GM21825 (cell line): ENCODE measurements at regions not wholly inside any gene's neighbourhood (a gene's known extent, or its start where the extent isn't known, plus 50 kb on each side); places are given as distances from the start of the nearest gene placed in this dataset.
"Not testable (repeated sequence)": the region's sequence is repeated elsewhere in the genome, so short reads cannot be mapped to it uniquely, and the experiment has no call there.

ENCODE experiments used
- ATAC-seq: cut with Tn5 transposase; IDR thresholded peaks from one replicate; pipeline ENCODE4 v1.9.1; 2021; ENCODE audit warnings: mild to moderate bottlenecking, moderate library complexity; ENCODE audit not compliant: unreplicated experiment

DNA sequence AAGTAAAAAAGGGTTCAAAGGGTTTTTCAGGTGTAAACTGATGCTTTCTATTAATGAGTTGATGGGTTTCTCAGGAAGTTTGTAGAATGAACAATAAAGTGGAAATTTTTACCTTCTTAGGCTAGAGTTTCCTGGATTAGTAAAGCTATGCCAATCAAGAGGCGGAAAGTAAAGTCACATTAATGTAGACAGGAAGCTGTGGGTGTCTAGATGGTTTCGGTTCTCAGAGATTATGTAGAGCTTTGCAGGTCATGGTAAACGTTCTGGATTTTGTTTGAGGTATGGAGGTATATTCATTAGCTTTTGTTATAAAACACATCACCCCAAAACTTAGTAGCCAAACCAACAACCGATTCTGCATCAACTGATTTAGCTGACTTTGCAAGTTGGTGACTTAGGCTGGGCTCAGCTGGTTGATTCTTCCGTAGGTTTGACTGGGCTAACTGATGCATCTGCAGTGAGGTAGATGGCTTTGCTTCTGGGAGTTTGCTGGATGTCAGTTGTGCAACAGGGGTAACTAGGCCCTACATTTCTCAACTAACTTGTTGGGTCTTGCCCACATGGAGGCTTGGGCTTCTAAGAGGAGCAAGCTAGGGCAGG, 273.8 kb downstream of the MSX2 start:
- ATAC-seq, result no peak

DNA sequence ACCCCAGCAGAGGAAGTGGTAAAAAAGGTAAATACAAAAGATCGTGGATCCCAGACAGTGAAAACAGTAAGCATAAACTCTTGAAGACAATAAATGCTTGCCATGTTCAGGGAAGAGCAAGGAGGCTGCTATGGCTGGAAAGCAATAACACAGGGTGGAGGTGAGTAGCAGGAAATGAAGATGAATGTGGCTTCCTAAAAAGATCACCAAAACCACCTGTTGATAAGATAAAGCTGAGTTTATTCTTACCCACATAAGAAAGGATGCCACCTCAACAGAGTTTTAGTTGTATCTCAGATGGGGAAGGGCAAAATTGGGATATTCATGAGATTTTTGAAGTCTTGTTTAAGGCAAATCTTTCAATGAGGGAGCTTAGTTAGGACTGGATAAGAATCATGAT, 273.3 kb downstream of the MSX2 start:
- ATAC-seq, result no peak

DNA sequence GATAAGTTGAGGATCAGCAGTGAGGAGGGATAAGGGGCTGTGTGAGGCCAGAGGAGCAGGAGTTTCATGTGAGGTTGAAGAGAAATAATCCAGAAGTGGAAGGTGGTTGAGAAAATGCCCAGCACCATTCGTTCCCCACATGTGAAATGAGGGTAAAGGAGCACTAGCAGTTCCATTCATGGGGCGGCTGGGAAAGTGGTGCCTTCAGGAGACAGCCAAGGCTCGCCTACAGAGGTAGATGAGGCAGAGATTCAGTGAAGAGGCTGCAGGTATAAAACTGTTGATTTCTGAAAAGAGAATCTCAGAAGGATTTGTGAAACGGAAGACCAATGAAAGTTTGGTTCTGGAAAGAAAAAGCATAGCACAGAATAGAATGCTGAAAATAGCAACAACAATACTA, 272.6 kb downstream of the MSX2 start:
- no peak for ATAC-seq

DNA sequence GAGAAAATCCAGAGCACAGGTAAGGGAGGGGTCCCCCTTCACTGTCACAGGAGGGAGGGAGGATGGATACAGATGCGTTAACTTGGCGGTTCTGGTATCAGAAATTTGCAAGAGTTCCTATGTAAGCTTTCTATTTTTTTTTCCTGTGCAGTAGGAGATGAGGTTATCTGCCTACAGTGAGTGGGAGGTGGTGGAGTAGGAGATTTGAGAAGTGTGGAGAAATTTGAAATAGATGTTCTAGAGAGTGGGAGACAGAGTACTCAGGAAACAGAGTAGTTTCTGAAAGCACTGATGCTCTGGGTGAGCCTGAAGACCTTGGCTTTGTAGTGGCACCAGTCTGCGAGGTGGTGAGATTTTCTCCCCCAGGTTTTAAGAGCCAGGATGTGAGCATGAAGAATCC, 271.4 kb downstream of the MSX2 start:
- ATAC-seq, result no peak

DNA sequence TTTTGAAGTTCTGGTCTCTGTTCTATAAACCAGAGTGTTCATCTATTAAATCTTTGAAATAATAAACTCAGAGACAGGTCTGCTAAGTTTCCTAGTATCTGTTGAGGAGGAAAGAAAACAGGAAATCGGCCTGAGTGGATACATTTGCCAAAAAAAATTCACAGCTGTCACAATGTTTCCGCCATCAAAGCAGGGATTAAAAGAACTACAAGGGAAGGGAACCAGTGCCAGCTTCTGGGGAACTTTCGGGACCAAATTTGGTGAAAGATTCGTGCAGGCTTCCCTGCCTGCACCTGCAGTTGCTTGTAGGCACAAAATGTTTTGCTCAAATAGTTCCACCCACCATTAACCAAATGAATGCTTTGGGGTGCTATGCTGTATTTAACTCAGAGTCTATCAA, 267.5 kb downstream of the MSX2 start:
- ATAC-seq, result no peak

DNA sequence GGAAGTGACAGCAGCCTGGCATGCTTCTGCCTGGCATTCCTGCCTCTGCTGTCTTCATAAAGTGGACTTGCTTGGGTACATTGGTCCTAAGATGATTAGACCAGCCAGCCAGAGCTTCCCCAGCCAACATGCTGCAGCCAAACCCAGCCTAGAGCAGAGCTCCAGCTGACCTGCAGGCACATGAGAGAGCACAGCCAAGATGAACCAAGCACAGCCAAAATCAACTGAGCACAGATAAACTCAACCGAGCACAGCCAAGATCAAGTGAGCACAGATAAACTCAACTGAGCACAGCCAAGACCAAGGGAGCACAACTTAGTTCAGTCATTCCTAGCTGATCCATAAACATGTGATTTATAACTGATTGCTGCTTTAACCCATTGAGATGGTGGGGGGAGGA, 266.5 kb downstream of the MSX2 start:
- ATAC-seq, result no peak

DNA sequence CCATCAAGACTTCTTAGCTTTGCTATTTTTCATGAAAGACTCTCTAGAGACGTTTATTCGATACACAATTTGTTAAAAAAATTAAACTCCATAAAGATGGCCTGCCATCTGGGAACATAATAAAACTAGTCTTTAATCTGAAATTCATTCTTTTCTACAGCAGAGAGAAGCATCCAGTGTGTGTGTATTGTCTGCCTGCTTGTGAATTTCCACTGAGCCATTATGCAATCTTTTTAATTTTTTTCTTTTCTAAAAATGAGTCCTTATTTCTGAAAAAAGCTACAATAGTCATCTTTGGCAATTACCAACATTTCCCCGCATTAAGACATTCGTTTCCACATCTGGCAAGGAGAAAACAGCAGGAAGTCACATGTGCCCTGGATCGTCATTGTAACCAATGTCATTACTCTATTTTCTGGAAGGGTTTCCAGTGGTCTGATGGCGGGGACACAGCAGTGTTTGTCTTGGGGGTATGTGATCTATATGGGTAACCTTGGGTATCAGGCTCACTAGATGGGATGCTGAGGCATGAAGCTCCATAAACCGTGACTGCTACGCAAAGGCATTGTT, 263.1 kb downstream of the MSX2 start:
- no peak for ATAC-seq

DNA sequence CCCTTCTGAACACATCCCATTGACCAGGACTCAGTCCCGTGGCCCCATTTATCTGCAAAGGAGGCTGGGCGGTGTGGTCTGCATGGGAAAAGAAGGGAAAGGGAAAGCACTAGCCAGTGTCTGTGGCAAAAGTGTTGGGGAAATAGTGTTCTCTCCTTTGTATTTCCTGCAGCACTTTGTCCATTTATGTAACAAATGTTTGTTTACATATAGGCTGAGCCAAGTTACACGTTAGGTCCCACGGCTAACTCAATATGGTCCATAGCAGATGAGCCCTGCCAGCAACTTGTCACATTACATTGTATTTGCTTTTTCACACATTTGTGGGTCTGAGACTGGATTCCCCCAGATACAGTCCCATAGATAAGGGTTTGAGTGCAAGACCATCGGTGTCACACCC, 260.5 kb downstream of the MSX2 start:
- no peak for ATAC-seq

DNA sequence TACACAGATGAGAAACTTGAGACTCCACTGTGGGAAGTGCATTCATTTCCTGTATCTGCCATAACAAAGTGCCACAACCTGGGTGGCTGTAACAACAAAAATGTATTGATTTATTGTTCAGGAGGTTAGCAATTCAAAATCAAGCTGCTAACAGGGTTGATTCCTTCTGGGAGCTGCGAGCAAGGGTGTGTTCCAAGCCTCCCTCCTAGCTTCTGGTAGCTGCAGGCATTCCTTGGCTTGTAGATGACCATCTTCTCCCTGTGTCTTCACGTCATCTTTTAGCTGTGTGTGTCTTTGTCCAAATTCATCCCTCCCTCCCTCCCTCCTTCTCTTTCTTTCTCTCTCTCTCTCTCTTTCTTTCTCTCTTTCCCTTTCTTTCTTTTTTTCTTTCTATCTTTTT, 258.1 kb downstream of the MSX2 start:
- no peak for ATAC-seq

DNA sequence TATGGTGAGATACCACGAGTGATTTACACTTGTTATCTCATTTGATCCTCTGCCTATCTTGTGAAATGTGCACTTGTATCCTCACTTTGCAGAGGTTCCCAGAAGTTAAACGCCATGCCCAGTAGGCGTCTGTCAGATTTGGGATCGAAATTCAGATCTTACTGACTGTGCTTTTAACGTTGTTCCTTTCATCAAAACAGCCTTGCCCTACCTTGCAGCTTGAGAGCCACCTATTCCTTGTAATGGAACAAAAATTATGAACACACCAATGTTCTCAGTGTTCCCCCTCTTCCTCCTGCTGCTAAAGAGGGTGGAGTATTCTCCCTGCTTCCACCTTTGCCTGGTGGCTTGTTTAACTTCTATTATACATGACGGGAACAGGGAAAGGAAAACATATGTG, 257.0 kb downstream of the MSX2 start:
- no peak for ATAC-seq

DNA sequence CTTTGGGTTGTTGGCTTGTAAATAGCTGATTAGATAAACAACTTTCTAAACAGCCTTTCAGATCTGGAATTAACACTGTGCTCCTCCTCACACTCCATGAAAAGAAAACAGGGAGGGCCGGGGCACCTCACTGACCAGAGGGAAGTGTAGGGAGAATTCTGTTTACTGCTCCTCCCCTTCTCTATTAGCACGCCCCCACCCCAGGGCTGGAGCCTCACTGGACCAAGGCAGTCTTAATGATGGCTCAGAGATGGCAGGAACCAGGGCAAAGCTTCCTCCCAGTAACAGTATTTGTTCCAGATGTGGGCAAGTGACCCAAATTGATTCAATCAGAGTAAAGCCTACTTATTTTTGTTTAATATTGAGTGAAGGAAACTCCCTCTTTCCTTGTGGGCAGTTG, 256.6 kb downstream of the MSX2 start:
- ATAC-seq, result no peak

DNA sequence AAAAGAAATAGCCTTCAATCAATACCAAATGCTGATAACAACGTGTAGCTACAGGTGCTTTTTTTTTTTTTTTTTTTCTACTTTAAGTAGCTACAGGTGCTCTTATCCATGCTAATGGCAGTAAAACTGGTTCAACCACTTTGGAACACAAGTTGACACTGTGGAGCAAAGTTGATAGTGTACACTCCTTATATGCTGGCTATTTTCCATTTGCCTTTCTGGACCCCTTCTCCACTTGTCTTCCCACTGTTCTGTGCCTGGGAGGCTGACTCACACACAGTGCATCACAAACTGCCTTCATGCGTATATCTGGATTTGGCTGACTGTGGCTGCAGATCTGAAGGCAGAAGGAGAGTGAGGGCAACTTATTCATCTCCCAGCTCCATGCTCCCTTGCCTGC, 247.9 kb downstream of the MSX2 start:
- ATAC-seq, result no peak

DNA sequence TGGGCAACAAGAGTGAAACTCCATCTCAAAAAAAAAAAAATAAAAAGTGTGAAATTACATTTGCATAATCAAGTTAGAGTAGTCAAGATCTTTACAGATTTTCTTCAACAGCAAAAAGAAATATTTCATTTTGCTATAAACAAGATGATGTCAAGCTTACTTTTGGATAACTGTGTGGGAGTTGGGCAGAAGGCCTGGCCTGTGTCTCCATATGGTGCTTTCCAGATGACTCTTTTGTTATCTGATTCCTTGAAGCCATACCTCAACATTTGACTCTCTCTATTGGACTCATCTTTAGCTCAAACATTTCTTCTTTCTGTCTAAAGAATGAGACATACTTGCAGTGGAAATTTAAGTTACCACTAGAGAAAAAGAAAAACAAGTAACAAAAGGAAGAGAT, 246.8 kb downstream of the MSX2 start:
- ATAC-seq, result no peak

DNA sequence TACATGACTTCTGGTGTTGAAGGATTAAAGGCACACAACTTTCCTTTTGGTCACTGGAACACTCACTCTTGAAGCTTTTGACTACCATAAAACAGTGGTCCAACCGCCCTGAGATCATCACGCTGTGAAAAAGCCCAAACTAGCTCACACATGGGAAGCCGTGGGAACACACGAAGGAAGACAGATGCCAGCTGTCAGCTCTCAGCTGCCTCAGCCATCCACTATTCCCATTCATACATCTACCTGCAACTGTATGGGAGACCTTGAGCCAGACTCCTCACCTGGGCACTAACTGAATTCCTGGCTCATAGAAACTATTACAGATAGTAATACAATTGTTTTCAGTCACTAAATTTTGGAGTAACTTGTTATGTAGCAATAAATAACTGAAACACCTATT, 246.1 kb downstream of the MSX2 start:
- ATAC-seq, result no peak

DNA sequence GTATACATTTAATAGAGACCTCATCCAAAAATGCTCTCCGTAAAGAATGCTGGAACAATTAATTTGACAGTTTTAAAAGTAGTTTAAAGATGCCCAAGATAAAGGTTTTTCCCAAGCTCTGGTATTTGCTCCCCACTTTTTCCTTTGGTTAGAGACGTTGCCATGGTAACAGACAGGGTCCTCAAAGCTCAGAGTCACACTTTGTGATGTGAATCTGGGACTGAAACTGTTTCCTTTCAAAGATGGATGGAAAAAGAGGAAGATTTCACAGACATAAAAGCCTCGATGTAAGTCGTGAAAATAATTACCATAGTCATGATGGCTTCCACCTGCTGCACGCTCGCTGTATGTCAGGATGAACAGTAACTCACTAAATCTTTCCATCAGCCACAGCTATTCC, 229.5 kb downstream of the MSX2 start:
- ATAC-seq, result no peak

DNA sequence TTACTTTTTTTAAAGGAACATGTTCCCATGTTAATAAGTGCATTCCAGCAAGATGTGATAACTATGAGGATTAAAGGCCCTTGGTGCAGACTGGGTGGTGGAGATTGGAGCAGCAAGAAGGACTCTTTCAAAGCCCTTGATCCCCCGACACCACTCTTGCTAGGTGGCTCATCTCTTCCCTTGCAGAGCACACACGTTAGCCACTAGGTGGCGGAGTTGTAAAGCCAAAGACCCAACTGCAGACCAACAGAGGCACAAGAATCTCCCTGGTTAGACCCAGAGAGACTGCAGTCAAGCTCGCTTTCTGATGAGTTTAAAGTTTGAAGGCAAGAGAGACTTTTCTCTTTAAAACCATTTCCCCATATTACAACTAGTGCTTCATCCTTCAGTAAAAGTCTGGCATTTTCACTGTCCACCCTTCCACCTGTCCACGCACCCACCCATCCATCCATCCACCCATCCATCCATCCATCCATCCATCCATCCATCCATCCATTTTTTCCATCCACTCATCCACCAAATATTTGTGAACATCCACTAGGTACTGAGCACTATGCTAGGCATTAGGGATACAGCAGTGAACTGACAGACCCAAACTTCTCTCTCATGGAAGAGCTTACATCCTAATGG, 226.9 kb downstream of the MSX2 start:
- ATAC-seq, result no peak

DNA sequence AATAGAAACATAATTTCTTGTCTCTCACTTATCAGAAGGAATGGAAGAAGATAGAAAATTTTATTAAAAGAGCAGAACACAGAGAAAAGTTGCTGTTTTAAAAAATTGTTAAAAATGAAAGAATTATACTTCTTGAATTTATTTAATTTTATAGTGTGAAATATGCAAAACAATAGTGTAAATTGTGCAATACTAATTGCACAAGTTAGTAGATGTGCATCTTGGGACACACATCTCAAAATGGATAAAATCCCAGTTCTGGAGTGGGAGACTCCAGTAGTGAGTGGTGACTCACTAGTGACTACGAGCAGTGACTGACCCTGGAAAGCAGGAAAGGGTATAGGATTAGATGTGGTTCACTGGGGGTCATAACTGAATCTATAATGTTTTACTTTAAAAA, 223.2 kb downstream of the MSX2 start:
- ATAC-seq, result no peak

DNA sequence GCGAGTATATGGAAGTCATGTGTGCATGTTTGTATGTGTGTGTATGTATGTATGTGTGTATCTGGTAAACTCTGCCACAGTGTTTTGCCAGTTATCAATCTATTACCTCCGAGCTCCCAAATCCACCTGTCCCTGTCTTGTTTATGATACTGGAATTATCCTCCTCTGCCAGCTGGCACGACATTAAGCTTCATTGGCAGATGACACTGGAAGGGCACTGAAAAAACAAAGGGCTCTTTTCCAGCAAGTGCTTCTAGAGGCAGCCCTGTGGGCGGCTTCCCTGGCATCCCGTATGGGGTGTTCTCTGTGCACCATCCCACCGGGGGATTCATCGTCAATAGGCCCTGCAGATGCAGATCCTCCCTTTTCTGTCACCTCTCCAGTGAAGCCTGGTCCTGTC, 221.5 kb downstream of the MSX2 start:
- ATAC-seq, result no peak

DNA sequence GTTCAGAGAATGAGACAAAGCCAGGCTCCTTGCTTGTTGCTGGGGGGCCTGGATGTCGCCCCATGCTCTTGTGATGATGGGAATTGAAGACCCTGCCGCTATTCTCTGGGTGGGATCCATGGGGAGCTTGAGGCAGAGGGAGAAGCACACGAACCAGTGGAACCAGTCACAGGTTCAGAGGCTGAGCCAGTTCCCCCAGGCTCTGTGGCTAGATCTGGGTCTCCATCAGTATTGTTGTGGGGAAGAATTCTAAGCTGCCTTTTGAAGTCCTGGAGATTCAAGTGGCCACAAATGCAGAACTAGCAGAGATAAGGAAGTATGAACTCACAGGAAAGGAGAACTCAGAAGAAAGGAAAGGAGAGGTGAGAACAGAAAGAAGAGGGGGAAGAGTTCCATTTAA, 219.4 kb downstream of the MSX2 start:
- no peak for ATAC-seq

DNA sequence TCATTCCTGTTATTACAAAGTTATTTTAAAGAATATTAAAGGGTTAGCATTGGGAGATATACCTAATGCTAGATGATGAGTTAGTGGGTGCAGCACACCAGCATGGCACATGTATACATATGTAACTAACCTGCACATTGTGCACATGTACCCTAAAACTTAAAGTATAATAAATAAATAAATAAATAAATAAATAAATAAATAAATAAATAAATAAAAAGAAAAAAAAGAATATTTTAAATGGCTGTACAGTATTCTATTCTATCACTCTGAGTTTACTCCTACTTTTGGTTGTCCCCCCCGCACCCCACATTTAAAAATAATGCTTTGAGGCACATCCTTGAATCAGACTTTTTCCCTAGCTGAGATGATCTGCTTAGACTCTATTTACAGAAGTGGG, 218.6 kb downstream of the MSX2 start:
- not testable (repeated sequence) for ATAC-seq

DNA sequence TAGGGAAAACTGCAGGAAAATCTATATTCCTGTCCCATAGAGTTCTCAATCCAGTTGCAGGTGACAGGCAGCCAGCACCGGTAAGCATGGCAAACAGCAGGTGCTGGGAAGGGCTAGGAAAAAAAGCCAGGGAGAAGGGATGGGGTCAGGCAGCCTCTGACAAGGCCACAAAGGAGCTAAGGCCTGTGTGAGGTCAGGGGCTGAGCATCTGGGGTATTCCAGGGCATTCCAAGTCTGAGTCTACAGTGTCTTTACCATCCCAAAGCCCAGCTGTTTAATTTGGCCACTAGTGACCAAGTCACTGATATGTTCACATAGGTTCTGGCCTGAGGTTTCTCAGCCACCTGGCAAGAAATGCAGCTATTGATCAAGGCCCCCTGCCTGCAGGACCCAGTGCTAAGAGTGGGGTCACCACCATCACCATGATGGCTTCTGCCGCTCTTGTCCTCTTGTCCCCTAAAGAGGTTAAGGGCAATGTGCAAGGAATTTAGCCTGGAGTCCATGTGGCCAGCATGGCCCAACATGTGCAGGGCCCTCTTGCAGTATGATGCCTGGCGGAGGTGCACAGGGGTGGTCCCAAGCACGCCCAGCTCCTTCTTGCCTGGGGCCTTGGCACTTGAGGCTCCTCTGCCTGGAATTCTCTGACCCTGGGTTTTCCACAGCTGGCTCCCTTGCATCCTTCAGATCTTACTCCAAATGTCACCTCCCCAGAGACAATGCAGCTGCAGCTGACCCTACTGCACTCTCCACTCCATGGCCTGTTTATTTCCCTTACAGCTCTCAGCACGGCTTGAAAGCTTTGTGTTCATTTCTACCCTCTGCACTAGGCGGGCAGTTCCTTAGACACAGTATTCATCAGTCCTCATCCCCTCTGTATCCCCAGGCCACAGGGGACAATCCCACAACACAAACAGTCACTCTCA, 213.1 kb downstream of the MSX2 start:
- ATAC-seq, result no peak
